ENCODE measurements at regions not wholly inside any gene's neighbourhood (a gene's known extent, or its start where the extent isn't known, plus 50 kb on each side); places are given as distances from the start of the nearest gene placed in this dataset.

GRCh38 chr2:82599021-82599420 is 1860.1 kb downstream of the SUCLG1 start:
- no peaks in the 10 kb centered on the region for H3K36me3 ChIP-seq (ENCODE audit: control insufficient read depth, insufficient read depth, low read length)
- H3K4me3 ChIP-seq (replicated peaks; ENCODE audit: low read depth, low read length), result no peak overlapping the region
- H3K27me3 ChIP-seq (replicated peaks; ENCODE audit: control insufficient read depth, insufficient read depth, low read length), result no peaks in the 10 kb centered on the region
- DNase-seq (ENCODE audit: extremely low read depth, insufficient read length), result no peak
- no peak for TF ChIP-seq CTCF (IDR thresholded peaks at IDR 0.05; ENCODE audit: insufficient read depth, low read length, poor library complexity, severe bottlenecking)

- no peak for DNase-seq (ENCODE audit: extremely low read depth, insufficient read length)
- Histone ChIP-seq H3K27me3 (replicated peaks; ENCODE audit: control insufficient read depth, insufficient read depth, low read length) (no peaks in the 10 kb centered on the region), H3K36me3 (ENCODE audit: control insufficient read depth, insufficient read depth, low read length) (no peaks in the 10 kb centered on the region), H3K4me3 (replicated peaks; ENCODE audit: low read depth, low read length) (no peak overlapping the region)
- TF ChIP-seq CTCF (IDR thresholded peaks at IDR 0.05; ENCODE audit: insufficient read depth, low read length, poor library complexity, severe bottlenecking), result no peak
Observed at GRCh38 chr2:82596581-82596980, 1862.5 kb downstream of the SUCLG1 start.

- TF ChIP-seq CTCF (IDR thresholded peaks at IDR 0.05; ENCODE audit: insufficient read depth, low read length, poor library complexity, severe bottlenecking), result no peak
- H3K4me3 ChIP-seq (replicated peaks; ENCODE audit: low read depth, low read length), result no peak overlapping the region
- no peak for DNase-seq (ENCODE audit: extremely low read depth, insufficient read length)
- no peaks in the 10 kb centered on the region for H3K27me3 ChIP-seq (replicated peaks; ENCODE audit: control insufficient read depth, insufficient read depth, low read length)
- H3K36me3 ChIP-seq (ENCODE audit: control insufficient read depth, insufficient read depth, low read length), result no peaks in the 10 kb centered on the region
Observed at GRCh38 chr2:82591718-82592117, 1867.4 kb downstream of the SUCLG1 start.

GRCh38 chr2:82576656-82577055 is 1882.4 kb downstream of the SUCLG1 start:
- DNase-seq (ENCODE audit: extremely low read depth, insufficient read length), result no peak
- TF ChIP-seq CTCF (IDR thresholded peaks at IDR 0.05; ENCODE audit: insufficient read depth, low read length, poor library complexity, severe bottlenecking), result no peak
- no peaks in the 10 kb centered on the region for H3K36me3 ChIP-seq (ENCODE audit: control insufficient read depth, insufficient read depth, low read length)
- no peak overlapping the region for H3K4me3 ChIP-seq (replicated peaks; ENCODE audit: low read depth, low read length)
- H3K27me3 ChIP-seq (replicated peaks; ENCODE audit: control insufficient read depth, insufficient read depth, low read length), result no peaks in the 10 kb centered on the region

- Histone ChIP-seq H3K27me3 (replicated peaks; ENCODE audit: control insufficient read depth, insufficient read depth, low read length) (no peaks in the 10 kb centered on the region), H3K36me3 (ENCODE audit: control insufficient read depth, insufficient read depth, low read length) (no peaks in the 10 kb centered on the region), H3K4me3 (replicated peaks; ENCODE audit: low read depth, low read length) (no peak overlapping the region)
- DNase-seq (ENCODE audit: extremely low read depth, insufficient read length), result no peak
- TF ChIP-seq CTCF (IDR thresholded peaks at IDR 0.05; ENCODE audit: insufficient read depth, low read length, poor library complexity, severe bottlenecking), result no peak
Observed at GRCh38 chr2:82539280-82539621, 1919.8 kb downstream of the SUCLG1 start.

GRCh38 chr2:82538590-82539279 is 1920.3 kb downstream of the SUCLG1 start:
- H3K36me3 ChIP-seq (ENCODE audit: control insufficient read depth, insufficient read depth, low read length), result no peaks in the 10 kb centered on the region
- H3K4me3 ChIP-seq (replicated peaks; ENCODE audit: low read depth, low read length), result no peak overlapping the region
- no peaks in the 10 kb centered on the region for H3K27me3 ChIP-seq (replicated peaks; ENCODE audit: control insufficient read depth, insufficient read depth, low read length)
- DNase-seq (ENCODE audit: extremely low read depth, insufficient read length), result no peak
- TF ChIP-seq CTCF (IDR thresholded peaks at IDR 0.05; ENCODE audit: insufficient read depth, low read length, poor library complexity, severe bottlenecking), result no peak
